ENCODE measurements at regions not wholly inside any gene's neighbourhood (a gene's known extent, or its start where the extent isn't known, plus 50 kb on each side); places are given as distances from the start of the nearest gene placed in this dataset.
"Not testable (repeated sequence)": the region's sequence is repeated elsewhere in the genome, so short reads cannot be mapped to it uniquely, and the experiment has no call there.

DNA sequence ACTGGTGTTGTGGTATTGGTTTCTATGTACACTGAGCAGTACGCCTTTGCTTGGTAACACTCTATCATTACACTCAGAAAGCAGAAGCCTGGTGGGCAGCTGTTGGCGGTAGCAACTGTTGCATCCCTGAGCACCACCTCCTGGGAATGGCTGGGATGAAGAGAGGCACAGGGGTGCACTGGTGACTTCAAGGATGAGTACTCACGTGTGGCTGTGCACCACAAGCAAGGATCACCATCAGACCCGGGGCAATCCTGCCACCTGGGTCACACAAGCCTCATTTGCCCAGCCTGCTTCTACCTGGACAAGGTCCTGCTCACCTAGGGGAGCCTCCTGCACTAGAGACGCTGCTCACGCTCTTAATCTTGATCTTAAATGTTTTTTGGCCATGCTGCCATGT is 336.4 kb downstream of the SI start:
- DNase-seq = no peak

- no peak for DNase-seq
These were observed 341.1 kb downstream of the SI start for GRCh38 chr3:164737174-164737573.

GRCh38 chr3:164732166-164732565 is 346.1 kb downstream of the SI start:
- DNase-seq = no peak

GRCh38 chr3:164730815-164731360 is 347.4 kb downstream of the SI start:
- DNase-seq = no peak

DNA sequence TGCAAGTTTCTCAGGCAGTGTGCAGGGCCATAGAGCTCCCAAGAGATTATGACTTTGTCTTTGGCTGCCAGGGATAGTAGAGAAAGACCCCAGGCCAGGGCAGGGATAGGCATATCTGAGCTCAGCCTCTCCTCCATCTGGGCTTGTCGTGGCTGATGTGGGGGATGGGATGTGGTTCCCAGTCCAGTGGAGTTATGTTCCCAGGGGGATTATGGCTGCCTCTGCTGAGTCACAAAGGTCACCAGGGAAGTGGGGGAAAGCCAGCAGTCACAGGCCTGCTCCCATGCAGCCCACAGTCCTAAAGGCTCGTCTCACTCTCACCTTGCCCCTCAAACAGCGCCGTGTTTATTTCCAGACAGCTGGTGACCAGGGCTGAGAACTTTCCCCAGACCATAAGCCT is 354.9 kb downstream of the SI start:
- no peak for DNase-seq

GRCh38 chr3:164702808-164703207 is 375.5 kb downstream of the SI start:
- DNase-seq = not testable (repeated sequence)

GRCh38 chr3:164687902-164688301 is 390.4 kb downstream of the SI start:
- DNase-seq = no peak

- DNase-seq = no peak
These were observed 391.1 kb downstream of the SI start for GRCh38 chr3:164687211-164687610.

- no peak for DNase-seq
These were observed 394.8 kb downstream of the SI start for GRCh38 chr3:164683489-164683888.

DNA sequence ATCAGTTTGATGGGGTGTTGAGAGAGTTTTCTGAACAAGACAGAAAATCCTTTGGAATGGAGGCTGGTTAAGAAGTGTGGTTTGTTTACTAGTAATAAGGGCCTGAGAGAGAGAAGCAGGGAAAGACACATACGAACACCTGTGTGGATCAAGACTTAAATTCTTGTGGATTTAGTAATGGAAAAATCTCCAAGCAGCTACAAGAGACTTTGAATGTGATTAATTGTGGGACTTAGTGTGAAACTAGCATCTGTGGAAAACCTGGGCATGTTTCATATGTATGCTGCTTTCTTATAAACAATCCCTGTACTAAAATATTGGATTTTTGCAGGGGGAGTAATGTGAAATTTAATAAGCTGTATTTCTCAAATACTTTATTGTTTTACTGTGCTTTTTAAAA is 399.1 kb downstream of the SI start:
- DNase-seq = no peak

DNA sequence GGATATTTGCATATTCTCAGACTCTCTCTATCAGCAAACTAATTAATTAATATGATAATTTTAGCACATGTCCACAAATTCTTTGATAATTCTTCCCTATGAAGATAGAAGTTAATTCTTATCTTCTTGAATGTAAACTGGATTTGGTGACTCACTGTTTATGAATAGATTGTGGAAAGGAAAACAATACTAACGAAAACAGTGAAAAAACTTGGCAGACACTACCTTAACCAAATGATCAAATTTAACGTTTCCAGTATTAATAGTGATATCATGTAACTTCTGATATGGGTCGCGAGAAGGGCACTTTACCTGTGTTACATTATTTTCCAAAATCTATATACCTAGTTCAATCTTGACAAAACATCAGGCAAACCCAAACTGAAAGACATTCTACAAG is 401.0 kb downstream of the SI start:
- no peak for DNase-seq

DNA sequence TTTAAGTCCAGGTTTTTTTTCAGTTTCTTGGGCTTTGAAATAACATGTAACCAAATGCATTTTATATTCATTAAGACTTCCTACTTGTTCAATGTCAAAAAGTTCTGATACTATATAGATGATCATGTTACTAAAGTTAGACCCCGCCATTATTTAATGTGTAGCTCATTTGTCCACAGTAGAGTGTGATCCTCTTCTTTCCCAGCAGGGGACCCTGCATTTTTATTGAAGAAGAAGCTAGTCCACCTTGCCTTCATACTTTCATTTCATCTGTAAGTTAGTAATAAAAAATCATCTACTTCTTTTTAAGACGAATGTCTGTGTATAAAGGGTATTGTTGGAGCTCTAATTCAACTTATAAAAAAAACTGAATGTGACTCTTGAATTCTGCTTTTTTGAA is 404.6 kb downstream of the SI start:
- DNase-seq = no peak

DNA sequence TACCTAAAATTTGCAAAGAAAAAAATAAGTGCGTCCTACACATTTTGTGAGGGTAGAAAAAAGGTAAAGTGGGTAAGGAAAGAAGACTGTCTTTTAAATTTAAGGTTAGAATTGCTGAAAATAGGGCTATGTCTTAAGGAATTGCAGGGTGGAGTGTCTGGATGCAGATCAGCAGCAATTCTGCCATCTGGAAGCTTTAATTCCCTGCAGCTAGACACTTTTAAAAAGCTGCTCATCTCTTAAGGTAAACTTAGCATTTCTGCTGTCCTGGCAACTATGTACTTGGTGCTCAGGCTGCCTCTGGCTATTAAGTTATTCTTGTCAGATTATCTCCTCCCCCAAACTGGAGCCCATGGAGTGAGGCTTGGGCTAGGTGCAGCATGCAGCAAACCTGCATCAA is 420.2 kb downstream of the SI start:
- no peak for DNase-seq

DNA sequence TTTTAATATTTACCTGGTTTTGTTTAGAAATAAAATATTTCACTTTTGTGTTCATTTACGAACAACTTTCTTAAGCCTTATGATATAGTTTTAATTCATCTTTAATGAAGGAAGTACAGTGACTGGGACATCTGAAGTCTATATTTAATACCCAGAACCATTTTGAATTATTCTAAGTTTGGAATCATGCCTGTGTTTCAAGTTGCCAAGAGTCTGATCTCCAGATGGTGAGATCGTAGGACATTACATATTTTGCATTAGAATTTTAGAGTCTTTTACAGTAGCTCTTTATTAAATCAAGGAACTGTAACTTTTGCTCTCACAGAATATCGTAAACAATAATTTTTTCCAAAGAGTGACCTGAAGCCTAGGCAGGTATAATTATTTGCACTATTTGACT is 420.7 kb downstream of the SI start:
- DNase-seq = no peak

- DNase-seq = no peak
These were observed 422.8 kb downstream of the SI start for GRCh38 chr3:164655462-164655861.

- DNase-seq = no peak
These were observed 437.2 kb downstream of the SI start for GRCh38 chr3:164641071-164641470.

GRCh38 chr3:164640591-164640990 is 437.7 kb downstream of the SI start:
- DNase-seq = no peak

DNA sequence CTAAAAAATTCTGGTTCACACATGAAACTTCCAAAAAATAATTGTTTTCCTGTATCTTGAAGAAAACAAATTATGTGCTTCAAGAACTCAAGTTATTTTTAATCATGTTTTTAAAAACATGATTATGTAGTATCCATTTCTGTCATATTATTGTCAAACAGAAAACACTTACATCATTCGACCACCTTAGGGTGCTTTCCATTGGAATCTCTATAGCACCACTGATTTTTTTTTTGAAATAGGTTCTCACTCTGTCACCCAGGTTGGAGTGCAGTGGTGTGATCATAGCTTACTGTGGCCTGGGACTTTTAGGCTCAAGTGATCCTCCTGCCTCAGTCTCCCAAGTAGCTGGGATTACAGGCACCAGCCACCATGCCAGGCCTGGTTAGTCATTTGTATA is 457.3 kb downstream of the SI start:
- DNase-seq = no peak

- DNase-seq = no peak
These were observed 457.9 kb downstream of the SI start for GRCh38 chr3:164620423-164620822.

DNA sequence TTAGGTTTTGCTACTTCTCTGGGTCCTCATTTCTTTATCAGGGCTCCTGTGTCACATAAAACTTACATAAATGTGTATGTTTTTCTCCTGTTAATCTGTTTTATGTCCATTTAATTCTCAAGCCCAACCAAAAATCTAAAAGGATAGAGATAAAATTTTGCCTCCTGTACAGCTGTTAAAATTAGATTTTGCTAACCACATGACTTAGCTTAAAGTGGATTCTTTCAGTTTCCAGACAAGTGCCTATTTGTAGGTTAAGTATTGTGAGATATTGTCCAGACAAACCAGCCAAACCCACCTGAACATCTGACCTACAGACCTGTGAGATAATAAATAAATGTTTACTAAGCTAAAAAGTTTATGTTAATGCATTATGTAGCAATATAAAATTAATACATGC is 465.5 kb downstream of the SI start:
- DNase-seq = no peak

GRCh38 chr3:164608554-164609276 is 469.6 kb downstream of the SI start:
- DNase-seq = no peak

- no peak for DNase-seq
These were observed 473.6 kb downstream of the SI start for GRCh38 chr3:164604687-164605086.

- no peak for DNase-seq
These were observed 500.6 kb downstream of the SI start for GRCh38 chr3:164577667-164578210.

DNA sequence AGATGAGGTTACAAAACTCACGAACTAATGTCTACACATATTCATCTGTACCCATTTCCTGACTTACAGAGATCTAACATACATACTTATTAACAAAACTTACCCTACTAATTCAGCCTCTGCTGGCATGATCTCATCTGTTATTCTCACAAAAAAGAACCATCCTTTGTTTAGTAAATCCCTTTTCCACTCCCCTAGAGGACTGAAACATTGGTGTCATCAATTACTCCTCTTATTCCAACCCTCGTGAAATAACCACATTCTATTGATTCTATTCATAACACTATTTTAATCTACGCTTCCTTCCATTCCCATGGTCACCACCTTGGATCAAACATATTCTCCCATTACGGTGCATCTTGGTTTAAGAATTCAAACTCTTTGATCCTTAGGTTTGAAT is 505.9 kb downstream of the SI start:
- DNase-seq = no peak

GRCh38 chr3:164550857-164551256 is 527.4 kb downstream of the SI start:
- DNase-seq = no peak
